ENCODE measurements at regions not wholly inside any gene's neighbourhood (a gene's known extent, or its start where the extent isn't known, plus 50 kb on each side); places are given as distances from the start of the nearest gene placed in this dataset.

- CTCF ChIA-PET = interaction anchor here (1.1 kb wide), 1 partner anchor 54 kb away, joined by 3 read pairs; no protein-coding TSS in a partner anchor
- no peaks in the 10 kb centered on the region for H3K27me3 ChIP-seq (ENCODE audit: control insufficient read depth, insufficient read depth, low read length)
- H3K27ac ChIP-seq (ENCODE audit: low read depth, low read length) = no peak overlapping the region
- POLR2A ChIA-PET = no interaction called here
- DNase-seq (ENCODE audit: low read depth, low spot score) = no peak
- no peaks in the 10 kb centered on the region; the same call in 1 of the 2 replicates for H3K9me3 ChIP-seq (ENCODE audit: control insufficient read depth, insufficient read depth, low read length)
- H3K4me3 ChIP-seq (ENCODE audit: low read depth, low read length) = no peak overlapping the region
- TF ChIP-seq, protein P1, sequence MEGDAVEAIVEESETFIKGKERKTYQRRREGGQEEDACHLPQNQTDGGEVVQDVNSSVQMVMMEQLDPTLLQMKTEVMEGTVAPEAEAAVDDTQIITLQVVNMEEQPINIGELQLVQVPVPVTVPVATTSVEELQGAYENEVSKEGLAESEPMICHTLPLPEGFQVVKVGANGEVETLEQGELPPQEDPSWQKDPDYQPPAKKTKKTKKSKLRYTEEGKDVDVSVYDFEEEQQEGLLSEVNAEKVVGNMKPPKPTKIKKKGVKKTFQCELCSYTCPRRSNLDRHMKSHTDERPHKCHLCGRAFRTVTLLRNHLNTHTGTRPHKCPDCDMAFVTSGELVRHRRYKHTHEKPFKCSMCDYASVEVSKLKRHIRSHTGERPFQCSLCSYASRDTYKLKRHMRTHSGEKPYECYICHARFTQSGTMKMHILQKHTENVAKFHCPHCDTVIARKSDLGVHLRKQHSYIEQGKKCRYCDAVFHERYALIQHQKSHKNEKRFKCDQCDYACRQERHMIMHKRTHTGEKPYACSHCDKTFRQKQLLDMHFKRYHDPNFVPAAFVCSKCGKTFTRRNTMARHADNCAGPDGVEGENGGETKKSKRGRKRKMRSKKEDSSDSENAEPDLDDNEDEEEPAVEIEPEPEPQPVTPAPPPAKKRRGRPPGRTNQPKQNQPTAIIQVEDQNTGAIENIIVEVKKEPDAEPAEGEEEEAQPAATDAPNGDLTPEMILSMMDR (IDR thresholded peaks at IDR 0.05; ENCODE audit: low read depth, low read length) = no peak
These were observed 103.2 kb upstream of the DTNA start for GRCh38 chr18:34606851-34607250.

DNA sequence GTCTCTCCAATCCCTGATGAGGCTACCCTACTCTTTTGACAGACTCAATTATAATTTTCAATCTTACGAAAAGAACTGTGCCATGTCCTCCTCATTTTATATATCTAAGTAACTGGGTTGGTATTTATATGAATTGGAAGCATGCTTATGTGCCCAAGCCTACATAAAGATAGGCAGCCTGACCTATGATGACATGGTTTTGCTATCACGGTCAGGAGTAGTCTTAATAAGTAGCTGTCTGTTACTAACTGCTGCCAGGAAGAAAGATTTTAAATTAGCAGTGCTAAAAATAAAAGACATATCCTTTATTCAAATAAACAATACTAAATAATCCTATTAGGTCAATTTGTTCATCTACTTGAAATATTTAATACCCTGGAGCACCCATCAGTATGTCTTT is 102.0 kb upstream of the DTNA start:
- Histone ChIP-seq H3K27me3 (ENCODE audit: control insufficient read depth, insufficient read depth, low read length) (no peaks in the 10 kb centered on the region), H3K9me3 (ENCODE audit: control insufficient read depth, insufficient read depth, low read length) (no peaks in the 10 kb centered on the region; the same call in 1 of the 2 replicates), H3K4me3 (ENCODE audit: low read depth, low read length) (no peak overlapping the region), H3K27ac (ENCODE audit: low read depth, low read length) (no peak overlapping the region)
- POLR2A ChIA-PET = no interaction called here
- CTCF ChIA-PET = no interaction called here
- DNase-seq (ENCODE audit: low read depth, low spot score) = no peak
- TF ChIP-seq, protein P1 (IDR thresholded peaks at IDR 0.05; ENCODE audit: low read depth, low read length) = no peak

- POLR2A ChIA-PET = no interaction called here
- no peaks in the 10 kb centered on the region; the same call in 1 of the 2 replicates for H3K9me3 ChIP-seq (ENCODE audit: control insufficient read depth, insufficient read depth, low read length)
- CTCF ChIA-PET = interaction anchor here (2.8 kb wide), 1 partner anchor 51 kb away, joined by 11 read pairs; no protein-coding TSS in a partner anchor
- H3K4me3 ChIP-seq (ENCODE audit: low read depth, low read length) = no peak overlapping the region
- no peak for DNase-seq (ENCODE audit: low read depth, low spot score)
- H3K27me3 ChIP-seq (ENCODE audit: control insufficient read depth, insufficient read depth, low read length) = no peaks in the 10 kb centered on the region
- no peak overlapping the region for H3K27ac ChIP-seq (ENCODE audit: low read depth, low read length)
- TF ChIP-seq, protein P1 (IDR thresholded peaks at IDR 0.05; ENCODE audit: low read depth, low read length) = no peak
These were observed 100.0 kb upstream of the DTNA start for GRCh38 chr18:34609986-34610648.

GRCh38 chr18:34611904-34612303 is 98.2 kb upstream of the DTNA start:
- DNase-seq (ENCODE audit: low read depth, low spot score) = no peak
- POLR2A ChIA-PET = no interaction called here
- TF ChIP-seq, protein P1 (IDR thresholded peaks at IDR 0.05; ENCODE audit: low read depth, low read length) = no peak
- H3K27ac ChIP-seq (ENCODE audit: low read depth, low read length) = no peak overlapping the region
- no peak overlapping the region for H3K4me3 ChIP-seq (ENCODE audit: low read depth, low read length)
- no peaks in the 10 kb centered on the region; the same call in 1 of the 2 replicates for H3K9me3 ChIP-seq (ENCODE audit: control insufficient read depth, insufficient read depth, low read length)
- no peaks in the 10 kb centered on the region for H3K27me3 ChIP-seq (ENCODE audit: control insufficient read depth, insufficient read depth, low read length)
- CTCF ChIA-PET = interaction anchor here (2.8 kb wide), 1 partner anchor 49 kb away, joined by 11 read pairs; no protein-coding TSS in a partner anchor

DNA sequence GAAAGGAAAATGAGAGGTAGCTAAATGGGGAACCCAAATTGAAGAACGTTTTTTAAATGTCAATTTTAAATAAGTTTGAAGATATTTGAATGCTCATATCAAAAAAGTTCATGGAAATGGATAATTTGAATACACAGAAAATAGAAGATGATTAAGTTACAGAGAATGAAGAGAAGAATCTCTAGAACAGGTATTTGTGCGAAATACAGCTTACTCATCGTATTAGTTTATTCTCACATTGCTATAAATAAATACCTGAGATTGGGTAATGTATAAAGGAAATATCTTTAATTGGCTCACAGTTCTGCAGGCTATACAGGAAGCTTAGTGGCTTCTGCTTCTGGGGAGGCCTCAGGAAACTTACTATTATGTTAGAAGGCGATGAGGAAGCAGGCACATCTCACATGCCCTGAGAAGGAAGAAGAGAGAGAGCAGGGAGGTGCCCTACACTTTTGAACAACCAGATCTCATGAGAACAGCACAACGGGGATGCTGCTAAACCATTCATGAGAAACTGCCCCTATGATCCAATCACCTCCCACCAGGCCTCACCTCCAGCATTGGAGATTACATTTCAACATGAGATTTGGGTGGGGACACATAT is 89.7 kb upstream of the DTNA start:
- Histone ChIP-seq H3K27me3 (ENCODE audit: control insufficient read depth, insufficient read depth, low read length) (no peaks in the 10 kb centered on the region), H3K4me3 (ENCODE audit: low read depth, low read length) (no peak overlapping the region), H3K27ac (ENCODE audit: low read depth, low read length) (no peak overlapping the region), H3K9me3 (ENCODE audit: control insufficient read depth, insufficient read depth, low read length) (no peaks in the 10 kb centered on the region)
- ChIA-PET CTCF (no interaction called here), POLR2A (no interaction called here)
- TF ChIP-seq, protein P1 (IDR thresholded peaks at IDR 0.05; ENCODE audit: low read depth, low read length) = no peak
- DNase-seq (ENCODE audit: low read depth, low spot score) = no peak
